Fibroblast of skin of abdomen (primary cell): ENCODE measurements at regions not wholly inside any gene's neighbourhood (a gene's known extent, or its start where the extent isn't known, plus 50 kb on each side); places are given as distances from the start of the nearest gene placed in this dataset.
"Not testable (repeated sequence)": the region's sequence is repeated elsewhere in the genome, so short reads cannot be mapped to it uniquely, and the experiment has no call there.

Source experiments
- DNase-seq: peaks from one replicate; pipeline ENCODE4 v3.0.0-alpha.2; 2013

DNA sequence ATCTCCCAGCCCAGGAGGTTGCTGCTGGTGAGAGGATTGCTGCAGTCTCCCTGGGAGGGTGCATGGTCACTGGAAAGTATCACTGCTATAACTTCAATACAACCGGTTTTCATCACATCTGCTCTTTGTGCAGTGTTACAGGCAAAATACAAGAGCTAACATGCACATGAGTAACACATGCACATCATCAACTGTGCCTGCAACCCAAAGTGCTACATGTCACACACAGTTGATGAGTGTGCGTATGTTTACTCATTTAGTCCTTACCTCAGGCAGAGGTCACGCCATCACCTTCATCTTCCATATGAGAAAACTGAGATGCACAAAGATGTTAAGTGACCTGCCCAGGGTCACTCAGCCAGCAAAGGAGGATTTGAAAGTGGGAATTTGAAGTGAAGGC is 277.7 kb downstream of the FAM72C start:
- DNase-seq, result no peak

GRCh38 chr1:143691971-143692529 is 279.7 kb downstream of the FAM72C start:
- DNase-seq, result no peak

GRCh38 chr1:143691400-143691891 is 280.3 kb downstream of the FAM72C start:
- peak; percentile 0 for DNase-seq

DNA sequence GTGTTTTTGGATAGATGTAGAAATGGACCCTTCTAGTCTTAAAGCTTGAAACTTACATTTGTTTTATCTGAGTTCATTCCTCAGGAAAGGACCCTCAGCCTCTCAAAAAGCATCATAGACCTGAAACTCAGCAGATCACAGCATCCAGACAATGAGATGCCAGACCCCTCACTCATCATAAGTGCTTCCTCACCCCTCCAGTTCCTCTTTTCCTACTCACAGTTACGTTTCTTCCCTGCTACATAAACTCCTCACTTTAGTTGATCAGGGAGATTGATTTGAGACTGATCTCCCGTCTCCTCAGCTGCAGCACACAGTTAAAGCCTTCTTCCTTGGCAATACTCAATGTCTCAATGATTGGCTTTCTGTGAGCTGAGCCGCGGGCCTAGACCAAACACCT is 282.0 kb downstream of the FAM72C start:
- DNase-seq, result no peak

DNA sequence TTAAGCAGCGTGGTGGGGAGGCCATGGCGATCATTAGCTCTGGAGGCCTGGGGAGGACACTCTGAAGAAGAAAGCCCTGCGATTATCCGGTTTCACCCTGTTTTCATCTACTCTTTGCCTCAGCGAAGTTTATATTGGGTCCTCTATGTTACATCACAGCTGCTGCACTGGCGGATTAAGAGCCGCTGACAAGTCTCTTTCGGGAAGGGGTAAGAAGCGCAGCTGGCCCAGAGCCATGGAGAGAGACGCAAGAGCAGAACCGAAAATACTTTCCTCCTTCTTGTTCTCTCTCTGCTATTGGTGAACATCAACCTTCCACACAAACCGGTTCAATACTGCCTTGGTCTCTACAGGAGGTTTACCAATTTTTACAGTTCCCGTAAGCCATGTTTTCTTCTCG is 291.5 kb downstream of the FAM72C start:
- no peak for DNase-seq

DNA sequence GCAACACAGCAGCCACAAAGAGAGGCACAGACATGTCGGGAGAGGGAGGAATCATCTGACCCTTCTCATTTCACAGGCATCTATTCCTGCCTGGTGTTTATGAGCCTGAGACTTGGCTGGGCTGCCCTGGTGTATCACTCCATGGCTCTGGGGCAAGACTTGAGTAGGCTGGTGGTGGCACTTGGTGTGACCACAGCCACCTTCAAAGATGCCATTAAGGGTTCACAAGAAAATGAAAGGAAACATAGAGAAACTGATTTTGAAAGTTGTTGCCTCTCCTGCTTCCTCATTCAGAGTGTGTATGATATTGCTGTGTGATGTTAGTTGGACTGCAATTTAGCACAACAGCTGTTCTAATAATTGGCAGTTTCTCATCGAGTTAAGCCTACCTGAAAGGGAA is 298.8 kb downstream of the FAM72C start:
- no peak for DNase-seq

DNA sequence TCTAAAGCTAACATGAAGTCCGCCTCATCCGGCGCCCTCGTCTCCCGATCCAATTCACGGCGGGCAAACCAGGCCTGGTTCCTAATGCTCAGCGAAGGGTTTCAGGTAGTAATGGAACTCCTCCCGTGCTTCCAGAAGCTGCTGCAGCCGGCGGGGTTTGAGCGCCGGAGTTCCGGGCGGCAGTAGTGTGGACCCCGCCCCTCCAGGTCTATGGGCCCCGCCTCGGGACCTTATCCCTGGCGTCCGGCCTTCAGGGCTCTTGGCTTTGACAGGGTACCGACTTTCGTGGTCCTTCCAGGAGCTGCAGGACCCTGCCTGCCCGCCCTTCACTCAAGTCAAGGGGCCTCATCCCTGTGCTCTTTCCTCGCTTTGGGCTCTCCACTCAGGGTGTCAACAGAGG is 304.1 kb downstream of the FAM72C start:
- DNase-seq, result no peak

GRCh38 chr1:143666851-143667250 is 304.9 kb downstream of the FAM72C start:
- DNase-seq, result no peak

- DNase-seq, result no peak
These were observed 306.2 kb downstream of the FAM72C start for GRCh38 chr1:143665606-143666005.

GRCh38 chr1:143663056-143663455 is 308.7 kb downstream of the FAM72C start:
- not testable (repeated sequence) for DNase-seq

- no peak for DNase-seq
These were observed 310.2 kb downstream of the FAM72C start for GRCh38 chr1:143661418-143662101.

DNA sequence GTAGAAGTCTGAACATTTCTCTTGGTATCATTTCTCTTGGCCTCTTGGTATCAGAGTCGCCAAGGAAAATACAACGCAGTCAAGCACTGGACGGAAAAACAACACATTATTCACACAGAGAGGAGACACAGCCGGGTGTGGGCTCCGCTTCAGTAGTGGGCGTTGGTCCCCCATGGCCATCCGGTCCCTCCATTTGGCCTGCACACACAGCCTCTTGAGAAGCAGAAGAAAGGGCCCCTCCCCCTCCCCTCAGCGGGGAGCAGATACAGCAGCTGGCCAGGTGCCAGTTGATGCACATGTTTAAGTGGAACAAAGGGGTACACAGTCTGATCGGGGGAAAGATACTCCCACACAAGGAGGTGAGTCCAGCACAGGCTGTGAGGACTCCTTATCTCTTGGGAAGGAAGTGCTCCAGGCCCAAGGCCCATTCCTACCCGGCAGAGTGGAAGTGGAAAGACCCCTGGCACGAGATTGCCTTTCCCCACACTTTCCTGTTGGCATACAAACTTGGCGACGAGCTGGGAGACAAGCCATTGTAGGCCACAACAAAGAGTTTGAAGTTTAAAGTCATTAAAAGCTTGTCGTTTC is 311.3 kb downstream of the FAM72C start:
- DNase-seq, result no peak

DNA sequence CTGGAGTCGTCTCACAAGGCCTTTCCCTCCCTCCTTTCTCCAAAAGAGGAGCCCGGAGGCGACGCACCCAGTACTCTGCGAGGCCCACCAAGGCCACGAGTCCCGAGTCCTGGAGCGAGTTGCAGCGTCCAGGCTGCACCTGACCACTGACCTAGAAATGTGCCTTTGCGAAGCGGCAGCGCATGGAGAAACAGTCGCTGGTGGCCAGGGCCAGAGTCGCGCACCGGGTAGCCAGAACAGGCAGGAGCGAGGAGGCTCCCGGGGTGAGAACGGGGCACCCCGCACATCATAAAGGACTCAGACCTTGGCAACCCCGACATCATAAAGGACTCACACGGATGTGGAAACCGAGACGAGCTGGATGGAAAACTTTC is 318.4 kb downstream of the FAM72C start:
- DNase-seq, result no peak

- peak; percentile 4 for DNase-seq
These were observed 318.9 kb downstream of the FAM72C start for GRCh38 chr1:143652744-143653428.

GRCh38 chr1:143652187-143652586 is 319.6 kb downstream of the FAM72C start:
- no peak for DNase-seq

DNA sequence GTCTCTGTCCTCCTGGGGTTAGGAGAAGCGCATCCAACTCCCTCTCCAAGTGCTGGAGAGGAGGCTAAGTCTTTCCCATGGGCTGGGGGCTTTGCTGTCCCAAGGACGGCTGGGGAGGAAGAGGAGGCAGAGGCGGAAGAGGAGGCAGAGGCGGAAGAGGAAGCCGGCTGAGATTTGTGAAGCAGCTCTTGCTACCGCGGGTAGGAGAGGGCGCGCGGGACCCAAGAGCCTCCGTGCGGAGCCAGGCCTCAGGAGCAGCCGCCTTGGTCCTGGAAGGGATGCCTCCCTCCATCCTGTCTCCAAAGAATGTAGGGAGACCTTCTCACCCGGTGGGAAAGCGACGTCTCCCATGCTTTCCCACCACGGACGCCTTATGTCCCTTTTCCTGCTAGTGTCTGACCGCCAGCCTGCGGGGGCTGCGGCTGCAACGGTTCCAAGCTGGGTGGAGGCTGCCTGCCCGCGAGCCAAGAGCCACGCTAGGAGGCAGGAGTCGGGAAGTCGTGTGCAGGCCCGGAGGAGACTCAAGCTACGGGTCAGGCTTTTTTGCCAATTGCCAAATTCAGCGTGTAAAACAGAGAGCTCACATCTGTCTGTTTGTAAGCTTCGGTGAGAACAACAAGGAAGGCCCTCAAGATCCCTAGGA is 320.3 kb downstream of the FAM72C start:
- no peak for DNase-seq

- not testable (repeated sequence) for DNase-seq
These were observed 327.8 kb downstream of the FAM72C start for GRCh38 chr1:143644035-143644434.

GRCh38 chr1:143643148-143643885 is 328.5 kb downstream of the FAM72C start:
- no peak for DNase-seq

DNA sequence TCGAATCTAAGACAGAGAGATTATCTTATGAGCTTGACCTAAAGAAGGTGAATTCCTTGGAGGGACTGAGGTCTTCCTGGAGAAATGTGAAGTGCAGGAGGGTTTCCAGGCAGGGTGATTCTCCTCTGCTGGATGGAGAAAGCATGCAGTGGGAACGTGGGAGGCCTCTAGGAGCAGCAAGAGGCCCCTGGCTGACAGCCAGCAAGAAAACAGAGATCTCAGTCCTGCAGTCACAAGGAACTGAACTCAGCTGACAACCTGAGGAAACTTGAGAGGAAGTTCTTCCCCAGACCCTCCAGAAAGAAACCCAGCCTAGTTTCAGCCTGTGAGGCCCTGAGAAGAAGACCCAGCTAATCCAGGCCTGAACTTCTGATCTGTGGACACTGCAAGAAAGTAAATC is 345.9 kb downstream of the FAM72C start:
- DNase-seq, result no peak

DNA sequence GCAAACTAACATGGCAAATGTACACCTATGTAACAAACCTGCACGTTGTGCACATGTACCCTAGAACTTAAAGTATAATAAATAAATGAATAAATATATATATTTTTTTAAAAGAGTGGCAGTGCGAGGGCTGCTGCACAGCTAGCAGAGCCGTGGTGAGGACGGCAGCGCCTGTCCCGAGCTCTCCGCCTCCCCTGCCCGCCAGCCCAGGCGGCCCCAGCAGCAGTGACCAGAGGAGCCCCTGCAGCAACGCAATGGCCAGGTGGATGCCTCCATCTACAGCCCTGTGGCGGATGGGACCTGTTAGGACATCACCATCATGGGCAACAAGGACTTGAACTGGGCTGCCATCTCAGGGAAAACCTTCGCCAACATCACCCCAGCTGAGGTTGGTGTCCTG is 351.9 kb downstream of the FAM72C start:
- no peak for DNase-seq

DNA sequence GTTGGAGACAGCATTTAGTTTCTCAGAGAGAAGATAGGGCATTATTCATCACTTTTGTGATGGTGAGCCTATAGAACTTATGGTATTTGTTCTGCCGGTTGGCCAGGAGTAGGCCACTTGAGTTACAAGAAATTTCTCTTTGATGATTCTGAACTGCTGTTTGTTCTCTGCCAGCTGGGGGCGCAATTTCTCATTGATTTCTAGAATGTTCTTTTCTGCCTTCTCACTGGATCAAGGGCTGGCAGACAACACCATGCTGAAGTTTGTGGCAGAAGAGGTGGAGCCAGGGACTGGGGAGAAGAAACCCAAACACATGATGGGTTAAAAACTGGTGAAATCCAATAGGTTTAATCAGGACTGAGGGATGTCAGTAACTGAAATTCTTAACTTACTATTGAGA is 360.6 kb downstream of the FAM72C start:
- no peak for DNase-seq

GRCh38 chr1:143610196-143610595 is 361.6 kb downstream of the FAM72C start:
- no peak for DNase-seq
